GM18867 (cell line): ENCODE measurements at regions not wholly inside any gene's neighbourhood (a gene's known extent, or its start where the extent isn't known, plus 50 kb on each side); places are given as distances from the start of the nearest gene placed in this dataset.
"Not testable (repeated sequence)": the region's sequence is repeated elsewhere in the genome, so short reads cannot be mapped to it uniquely, and the experiment has no call there.

Source experiments
- ATAC-seq: cut with Tn5 transposase; IDR thresholded peaks from one replicate; pipeline ENCODE4 v1.9.1; 2021; ENCODE audit warnings: mild to moderate bottlenecking, moderate library complexity; ENCODE audit not compliant: unreplicated experiment

- ATAC-seq, result no peak
Observed at GRCh38 chr16:86857807-86858206, 279.5 kb downstream of the FOXL1 start.

- no peak for ATAC-seq
Observed at GRCh38 chr16:86858501-86858900, 280.2 kb downstream of the FOXL1 start.

- not testable (repeated sequence) for ATAC-seq
Observed at GRCh38 chr16:86861270-86861858, 283.0 kb downstream of the FOXL1 start.

GRCh38 chr16:86862595-86863280, 284.4 kb downstream of the FOXL1 start:
- no peak for ATAC-seq

GRCh38 chr16:86863609-86864008, 285.3 kb downstream of the FOXL1 start:
- ATAC-seq, result no peak

GRCh38 chr16:86864586-86864985, 286.2 kb downstream of the FOXL1 start:
- no peak for ATAC-seq

- no peak for ATAC-seq
Observed at GRCh38 chr16:86865851-86866662, 287.7 kb downstream of the FOXL1 start.

- ATAC-seq, result no peak
Observed at GRCh38 chr16:86866986-86867722, 288.8 kb downstream of the FOXL1 start.

- ATAC-seq, result no peak
Observed at GRCh38 chr16:86868070-86868469, 289.7 kb downstream of the FOXL1 start.

- ATAC-seq, result no peak
Observed at GRCh38 chr16:86868786-86869185, 290.4 kb downstream of the FOXL1 start.

- ATAC-seq, result no peak
Observed at GRCh38 chr16:86869288-86870022, 291.1 kb downstream of the FOXL1 start.

- no peak for ATAC-seq
Observed at GRCh38 chr16:86870380-86870779, 292.0 kb downstream of the FOXL1 start.

GRCh38 chr16:86872131-86872530, 293.8 kb downstream of the FOXL1 start:
- ATAC-seq, result no peak

- ATAC-seq, result no peak
Observed at GRCh38 chr16:86872833-86873232, 294.5 kb downstream of the FOXL1 start.

GRCh38 chr16:86874141-86874540, 295.8 kb downstream of the FOXL1 start:
- no peak for ATAC-seq

GRCh38 chr16:86876499-86876898, 298.1 kb downstream of the FOXL1 start:
- no peak for ATAC-seq

GRCh38 chr16:86877108-86877507, 298.8 kb downstream of the FOXL1 start:
- ATAC-seq, result no peak

- ATAC-seq, result no peak
Observed at GRCh38 chr16:86877835-86878234, 299.5 kb downstream of the FOXL1 start.

- ATAC-seq, result no peak
Observed at GRCh38 chr16:86878236-86879080, 300.1 kb downstream of the FOXL1 start.

- ATAC-seq, result no peak
Observed at GRCh38 chr16:86879268-86879667, 300.9 kb downstream of the FOXL1 start.
